HG03432 (cell line): ENCODE measurements at regions not wholly inside any gene's neighbourhood (a gene's known extent, or its start where the extent isn't known, plus 50 kb on each side); places are given as distances from the start of the nearest gene placed in this dataset.

Experiments
- ATAC-seq: cut with Tn5 transposase; IDR thresholded peaks from one replicate; pipeline ENCODE4 v1.9.1; 2021; ENCODE audit warnings: mild to moderate bottlenecking, moderate library complexity; ENCODE audit not compliant: unreplicated experiment

GRCh38 chr5:125530833-125531615, 784.6 kb upstream of the ZNF608 start:
- ATAC-seq, result no peak

- peak; percentile 71 for ATAC-seq
Observed at GRCh38 chr5:125536095-125536494, 789.7 kb upstream of the ZNF608 start.

- ATAC-seq, result no peak
Observed at GRCh38 chr5:125536582-125536981, 790.1 kb upstream of the ZNF608 start.

GRCh38 chr5:125537661-125538060, 791.2 kb upstream of the ZNF608 start:
- ATAC-seq, result no peak

- ATAC-seq, result no peak
Observed at GRCh38 chr5:125538469-125538868, 792.0 kb upstream of the ZNF608 start.

GRCh38 chr5:125541085-125541484, 794.6 kb upstream of the ZNF608 start:
- no peak for ATAC-seq

- ATAC-seq, result no peak
Observed at GRCh38 chr5:125549322-125549911, 803.0 kb upstream of the ZNF608 start.

GRCh38 chr5:125550274-125550673, 803.8 kb upstream of the ZNF608 start:
- no peak for ATAC-seq

GRCh38 chr5:125551246-125551645, 804.8 kb upstream of the ZNF608 start:
- no peak for ATAC-seq

GRCh38 chr5:125551797-125552196, 805.4 kb upstream of the ZNF608 start:
- no peak for ATAC-seq

GRCh38 chr5:125552486-125552885, 806.0 kb upstream of the ZNF608 start:
- no peak for ATAC-seq

- no peak for ATAC-seq
Observed at GRCh38 chr5:125554355-125554754, 807.9 kb upstream of the ZNF608 start.

- no peak for ATAC-seq
Observed at GRCh38 chr5:125555591-125555990, 809.2 kb upstream of the ZNF608 start.

GRCh38 chr5:125558016-125558415, 811.6 kb upstream of the ZNF608 start:
- ATAC-seq, result no peak

GRCh38 chr5:125558466-125558865, 812.0 kb upstream of the ZNF608 start:
- no peak for ATAC-seq

GRCh38 chr5:125559296-125559695, 812.9 kb upstream of the ZNF608 start:
- ATAC-seq, result no peak

GRCh38 chr5:125560476-125561225, 814.2 kb upstream of the ZNF608 start:
- ATAC-seq, result no peak

- ATAC-seq, result no peak
Observed at GRCh38 chr5:125564317-125564975, 818.0 kb upstream of the ZNF608 start.

GRCh38 chr5:125574491-125575044, 828.1 kb upstream of the ZNF608 start:
- no peak for ATAC-seq

GRCh38 chr5:125575171-125575890, 828.9 kb upstream of the ZNF608 start:
- no peak for ATAC-seq
